ENCODE measurements at regions not wholly inside any gene's neighbourhood (a gene's known extent, or its start where the extent isn't known, plus 50 kb on each side); places are given as distances from the start of the nearest gene placed in this dataset.

- no peak for DNase-seq (ENCODE audit: low read depth)
- TF ChIP-seq CTCF (IDR thresholded peaks at IDR 0.05; ENCODE audit: control insufficient read depth, insufficient read depth, low read depth, low read length, missing control alignments) = no peak
- H3K4me3 ChIP-seq (ENCODE audit: control insufficient read depth, low read depth, low read length) = no peak overlapping the region
Observed at GRCh38 chr20:7829776-7830175, 110.5 kb downstream of the HAO1 start.

Data from AG09309 (cell line).